Activated CD8-positive, alpha-beta memory T cell treated with anti-CD3 and anti-CD28 coated beads, Interleukin-2, amount 50 U/mL, for 4 hours (primary cell): ENCODE measurements at regions not wholly inside any gene's neighbourhood (a gene's known extent, or its start where the extent isn't known, plus 50 kb on each side); places are given as distances from the start of the nearest gene placed in this dataset.
"Not testable (repeated sequence)": the region's sequence is repeated elsewhere in the genome, so short reads cannot be mapped to it uniquely, and the experiment has no call there.

ENCODE experiments used
- DNase-seq: peaks from one replicate; pipeline ENCODE4 v3.0.0-alpha.2; 2020

- DNase-seq: no peak
Measured at GRCh38 chr2:13652531-13653313, 936.0 kb downstream of the TRIB2 start.

- no peak for DNase-seq
Measured at GRCh38 chr2:13654416-13654815, 937.7 kb downstream of the TRIB2 start.

DNA sequence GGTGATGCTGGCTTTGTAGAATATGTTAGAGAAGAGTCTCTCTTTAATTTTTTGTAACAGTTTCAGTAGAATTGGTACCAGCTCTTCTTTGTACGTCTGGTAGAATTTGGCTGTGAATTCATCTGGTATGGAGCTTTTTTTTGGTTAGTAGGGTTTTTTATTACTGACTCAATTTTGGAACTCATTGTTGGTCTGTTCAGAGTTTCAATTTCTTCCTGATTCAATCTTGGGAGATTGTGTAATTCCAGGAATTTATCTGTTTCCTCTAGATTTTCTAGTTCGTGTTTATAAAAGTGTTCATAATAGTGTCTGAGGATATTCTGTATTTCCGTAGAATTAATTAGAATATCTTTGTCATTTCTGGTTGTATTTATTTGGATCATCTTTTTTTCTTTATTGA, 943.5 kb downstream of the TRIB2 start:
- DNase-seq: no peak

GRCh38 chr2:13662055-13662454, 945.3 kb downstream of the TRIB2 start:
- no peak for DNase-seq

- no peak for DNase-seq
Measured at GRCh38 chr2:13666582-13667414, 950.1 kb downstream of the TRIB2 start.

- DNase-seq: no peak
Measured at GRCh38 chr2:13667415-13667757, 950.6 kb downstream of the TRIB2 start.

GRCh38 chr2:13669607-13670006, 952.9 kb downstream of the TRIB2 start:
- DNase-seq: no peak

DNA sequence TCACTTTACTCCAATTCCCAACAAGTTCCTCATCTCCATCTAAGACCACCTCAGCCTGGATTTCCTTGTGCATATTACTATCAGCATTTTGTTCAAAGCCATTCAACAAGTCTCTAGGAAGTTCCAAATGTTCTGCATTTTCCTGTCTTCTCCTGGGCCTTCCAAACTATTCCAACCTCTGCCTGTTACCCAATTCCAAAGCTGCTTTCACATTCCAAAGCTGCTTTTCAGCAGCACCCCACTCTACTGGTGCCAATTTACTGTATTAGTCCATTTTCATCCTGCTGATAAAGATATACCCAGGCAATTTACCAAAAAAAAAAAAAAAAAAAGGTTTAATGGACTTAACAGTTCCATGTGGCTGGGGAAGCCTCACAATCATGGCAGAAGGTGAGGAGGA, 957.1 kb downstream of the TRIB2 start:
- not testable (repeated sequence) for DNase-seq

DNA sequence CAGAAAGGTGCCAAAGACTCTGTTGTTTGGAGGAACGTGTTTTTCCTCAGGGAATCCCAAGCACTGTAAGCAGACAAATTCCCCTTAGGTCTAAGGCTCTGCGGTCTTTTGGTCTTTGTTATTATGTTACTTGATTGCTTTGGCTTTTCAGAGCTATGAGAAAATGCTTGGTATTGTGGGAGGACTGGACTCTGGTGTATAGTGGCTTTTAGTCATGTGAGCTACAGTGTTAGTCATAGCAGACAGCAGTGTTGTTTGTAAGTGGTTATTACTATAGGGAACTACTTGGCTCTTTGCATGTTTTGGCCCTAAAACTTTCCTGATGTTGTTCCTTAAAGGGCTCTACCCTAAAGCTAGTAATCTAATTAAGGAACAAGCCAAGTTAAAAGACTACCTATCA, 956.2 kb upstream of the LRATD1 start:
- DNase-seq: no peak

GRCh38 chr2:13681936-13682335, 950.6 kb upstream of the LRATD1 start:
- no peak for DNase-seq

DNA sequence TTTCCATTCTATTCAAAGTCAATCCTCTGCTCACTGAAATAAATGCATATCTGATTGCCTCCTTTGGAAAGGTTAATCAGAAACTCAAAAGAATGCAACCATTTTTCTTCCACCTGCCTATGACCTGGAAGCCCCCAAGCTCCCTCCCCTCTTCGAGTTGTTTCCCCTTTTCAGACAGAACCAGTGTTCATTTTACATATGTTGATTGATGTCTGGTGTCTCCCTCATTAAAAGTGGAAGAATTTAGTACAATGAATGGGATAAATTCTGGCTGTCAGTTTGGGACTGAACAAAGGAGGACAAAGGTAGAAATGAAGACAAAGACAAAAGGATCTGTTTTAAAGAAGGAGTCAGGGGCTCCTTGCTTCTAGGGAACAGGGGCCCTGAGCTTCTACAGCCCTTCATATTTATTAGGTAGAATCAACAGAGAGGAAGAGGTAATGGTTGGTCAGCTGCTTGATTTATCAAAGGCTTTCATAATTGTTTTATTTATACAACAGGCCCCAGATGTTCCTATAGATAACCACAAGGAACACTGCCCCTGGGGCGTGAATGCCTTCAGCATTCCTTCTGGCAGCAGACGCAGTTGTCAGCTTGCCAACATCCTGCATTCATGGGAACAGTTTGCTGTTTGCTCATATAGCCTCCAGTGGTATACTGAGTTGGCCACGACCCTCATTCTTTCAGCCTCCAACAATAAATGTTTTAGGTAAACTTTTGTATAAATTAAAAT, 949.8 kb upstream of the LRATD1 start:
- DNase-seq: no peak

DNA sequence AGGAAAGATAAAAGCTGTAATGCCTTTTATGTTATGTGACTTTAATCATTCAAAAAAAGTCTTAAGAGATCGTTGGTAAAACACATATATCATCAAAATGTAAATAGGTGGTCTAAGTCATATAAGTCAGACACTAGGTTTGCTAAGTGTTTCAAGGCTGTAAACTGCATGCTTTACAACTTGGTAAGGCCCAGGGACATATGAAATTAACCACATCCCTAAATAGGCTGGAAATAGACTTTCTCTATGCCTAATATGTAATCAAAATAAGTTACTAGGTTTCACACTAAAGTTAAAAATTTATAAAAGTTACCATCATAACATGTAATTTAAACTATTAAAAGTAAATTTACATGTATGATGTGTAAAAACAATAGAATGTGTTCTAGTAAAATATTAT, 946.3 kb upstream of the LRATD1 start:
- DNase-seq: no peak

DNA sequence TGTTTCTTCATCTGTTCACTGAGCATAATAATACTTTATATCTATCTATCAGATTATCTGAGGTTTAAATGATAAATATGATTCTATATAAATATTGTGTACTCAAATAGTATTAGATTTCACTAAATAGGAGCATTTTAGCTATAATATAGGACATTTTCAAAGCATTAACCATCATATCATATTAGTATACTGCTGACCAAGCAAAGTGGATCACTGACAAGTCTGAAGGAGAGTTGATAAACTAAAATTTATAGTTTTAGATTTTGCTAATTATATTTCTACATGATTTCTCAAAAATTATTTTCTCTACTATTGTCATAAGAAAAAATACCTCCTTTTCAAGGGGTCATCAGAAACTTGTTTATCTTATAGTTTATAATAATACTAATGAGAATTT, 937.8 kb upstream of the LRATD1 start:
- no peak for DNase-seq

GRCh38 chr2:13696601-13697000, 935.9 kb upstream of the LRATD1 start:
- DNase-seq: no peak

GRCh38 chr2:13698847-13699246, 933.7 kb upstream of the LRATD1 start:
- DNase-seq: no peak

- not testable (repeated sequence) for DNase-seq
Measured at GRCh38 chr2:13699939-13700338, 932.6 kb upstream of the LRATD1 start.

- DNase-seq: no peak
Measured at GRCh38 chr2:13711154-13711553, 921.4 kb upstream of the LRATD1 start.

GRCh38 chr2:13714466-13714865, 918.1 kb upstream of the LRATD1 start:
- no peak for DNase-seq

DNA sequence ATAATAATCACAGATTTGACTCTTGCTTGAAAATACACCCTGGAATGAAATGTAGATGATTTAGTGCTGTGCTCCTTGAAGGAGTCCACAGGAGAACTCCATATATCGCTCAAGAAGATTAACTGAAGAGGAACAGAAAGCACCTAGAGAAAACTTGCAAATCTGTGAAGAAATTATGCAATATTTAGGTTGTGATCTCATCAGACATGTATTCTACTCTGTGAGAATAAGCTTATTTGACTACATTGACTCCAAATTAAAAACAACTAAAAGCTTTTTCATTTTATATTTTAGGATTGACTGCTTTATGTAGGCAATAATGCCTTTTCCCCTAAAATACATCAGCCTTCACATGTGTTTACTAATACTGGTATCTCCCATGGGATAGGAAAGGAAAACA, 906.6 kb upstream of the LRATD1 start:
- DNase-seq: no peak

- DNase-seq: no peak
Measured at GRCh38 chr2:13745330-13745729, 887.2 kb upstream of the LRATD1 start.

GRCh38 chr2:13751955-13752354, 880.6 kb upstream of the LRATD1 start:
- no peak for DNase-seq

GRCh38 chr2:13758412-13758811, 874.1 kb upstream of the LRATD1 start:
- DNase-seq: no peak

GRCh38 chr2:13768274-13768673, 864.2 kb upstream of the LRATD1 start:
- DNase-seq: no peak

DNA sequence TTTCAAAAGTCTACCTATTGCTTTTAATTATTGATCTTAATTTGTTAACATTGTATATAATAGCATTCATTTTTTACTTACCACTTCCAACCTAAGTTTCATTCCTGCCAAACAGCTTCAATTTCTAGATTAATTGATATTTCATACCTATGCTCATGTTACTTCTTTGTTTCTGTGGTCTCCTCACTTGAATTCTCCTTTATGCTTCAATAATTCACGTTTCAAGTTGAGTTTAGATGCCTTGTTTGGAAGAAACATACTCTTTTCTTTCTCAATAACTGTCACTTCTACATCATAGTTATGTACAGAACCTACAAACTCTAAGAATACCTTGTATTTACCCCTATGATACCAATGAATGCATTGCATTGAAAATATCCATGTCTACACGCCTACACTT, 862.2 kb upstream of the LRATD1 start:
- no peak for DNase-seq
